Keratinocyte (primary cell): ENCODE measurements at regions not wholly inside any gene's neighbourhood (a gene's known extent, or its start where the extent isn't known, plus 50 kb on each side); places are given as distances from the start of the nearest gene placed in this dataset.

Source experiments
- DNase-seq: peaks from one replicate; pipeline ENCODE4 v3.0.0-alpha.2; 2011; ENCODE audit warnings: low read depth, missing footprints, low spot score
- FAIRE-seq: peaks from 2 replicates; lab custom pipeline; 2011; peaks lifted over from hg19 to GRCh38; lab: Jason Lieb, UNC
- H2AFZ ChIP-seq: 2 replicates; pipeline ENCODE4 v1.6.0; 2012; ENCODE audit warnings: low read length, control low read depth, inconsistent platforms; ENCODE audit not compliant: control insufficient read depth
- H3K27ac ChIP-seq: 2 replicates; pipeline ENCODE4 v1.5.1; 2011; ENCODE audit warnings: low read length; ENCODE audit not compliant: control insufficient read depth, insufficient read depth
- H3K27me3 ChIP-seq: 3 replicates; pipeline ENCODE4 v1.6.0; 2011; ENCODE audit warnings: low read length; ENCODE audit not compliant: control insufficient read depth, insufficient read depth; ENCODE audit errors: extremely low read depth
- H3K36me3 ChIP-seq, 2 experiments: 2 replicates in 1 of 2; 3 replicates in 1 of 2; pipeline ENCODE4 v1.5.1; 2011; ENCODE audit warnings: low read length in 2 of 2, mild to moderate bottlenecking in 1 of 2; ENCODE audit not compliant: control insufficient read depth in 2 of 2, insufficient read depth in 2 of 2; ENCODE audit errors: extremely low read depth in 1 of 2
- H3K4me1 ChIP-seq: 3 replicates; pipeline ENCODE4 v1.5.1; 2011; ENCODE audit warnings: low read length; ENCODE audit not compliant: control insufficient read depth, insufficient read depth; ENCODE audit errors: extremely low read depth
- H3K4me2 ChIP-seq: 3 replicates; pipeline ENCODE4 v1.6.0; 2011; ENCODE audit warnings: low read depth, low read length; ENCODE audit not compliant: control insufficient read depth, insufficient read depth; ENCODE audit errors: extremely low read depth
- H3K4me3 ChIP-seq, 3 experiments: fragments of 200-600 bp in 1 of 3; sonication (generic) in 1 of 3; 2 replicates in 2 of 3; 3 replicates in 1 of 3; pipeline ENCODE4 v1.5.1; 2011 to 2016; ENCODE audit warnings: low read length in 3 of 3, mild to moderate bottlenecking in 3 of 3, control low read depth in 2 of 3, inconsistent platforms in 1 of 3, low read depth in 1 of 3, mixed read lengths in 1 of 3, mixed run types in 1 of 3, moderate library complexity in 1 of 3; ENCODE audit not compliant: control insufficient read depth in 2 of 3, insufficient read depth in 2 of 3; ENCODE audit errors: extremely low read depth in 1 of 3
- H3K79me2 ChIP-seq: 2 replicates; pipeline ENCODE4 v1.6.0; 2012; ENCODE audit warnings: low read length; ENCODE audit not compliant: control insufficient read depth, insufficient read depth
- H3K9ac ChIP-seq: 3 replicates; pipeline ENCODE4 v1.6.0; 2011; ENCODE audit warnings: low read length; ENCODE audit not compliant: control insufficient read depth, insufficient read depth; ENCODE audit errors: extremely low read depth
- H3K9me1 ChIP-seq: 3 replicates; pipeline ENCODE4 v1.6.0; 2011; ENCODE audit warnings: low read length; ENCODE audit not compliant: control insufficient read depth, insufficient read depth; ENCODE audit errors: extremely low read depth
- H3K9me3 ChIP-seq: 2 replicates; pipeline ENCODE4 v1.5.1; 2012; ENCODE audit warnings: low read depth, low read length; ENCODE audit not compliant: control insufficient read depth
- H4K20me1 ChIP-seq: 3 replicates; pipeline ENCODE4 v1.6.0; 2011; ENCODE audit warnings: low read length; ENCODE audit not compliant: control insufficient read depth, insufficient read depth; ENCODE audit errors: extremely low read depth
- CTCF ChIP-seq, 3 experiments: IDR thresholded peaks in 1 of 3; conservative IDR thresholded peaks in 1 of 3; optimal IDR thresholded peaks in 1 of 3; 2 replicates in 2 of 3; 3 replicates in 1 of 3; pipeline versions ENCODE3 to v1.5.1; 2011; ENCODE audit warnings: low read length in 3 of 3, mild to moderate bottlenecking in 3 of 3, moderate library complexity in 2 of 3, control low read depth in 1 of 3, inconsistent platforms in 1 of 3; ENCODE audit not compliant: insufficient read depth in 2 of 3; ENCODE audit errors: extremely low read depth in 1 of 3
- EZH2 ChIP-seq: IDR thresholded peaks from one replicate; pipeline ENCODE4 v1.6.1; 2012; ENCODE audit warnings: inconsistent platforms, mild to moderate bottlenecking, low read length, moderate library complexity
- dilution Hi-C: fragments of 300-500 bp; cut with MboI; formaldehyde crosslinking; loops from one replicate; pipeline ENCODE4 v1.7.0; 2020; ENCODE audit warnings: low sequenced_read_pairs; ENCODE audit not compliant: extremely low pct_ligation_motif_present

GRCh38 chr9:78563269-78563668 is 266.3 kb downstream of the PSAT1 start:
- Histone ChIP-seq H3K4me3 (no peak overlapping the region), H3K9me1 (no peaks in the 10 kb centered on the region), H3K9me3 (no peaks in the 10 kb centered on the region), H3K4me2 (no peak overlapping the region), H3K79me2 (no peaks in the 10 kb centered on the region), H3K4me1 (no peaks in the 10 kb centered on the region), H2AFZ (no peak overlapping the region), H3K27ac (no peak overlapping the region), H4K20me1 (no peaks in the 10 kb centered on the region), H3K36me3 (no peaks in the 10 kb centered on the region), H3K9ac (no peak overlapping the region), H3K27me3 (no peaks in the 10 kb centered on the region)
- DNase-seq (no peak), FAIRE-seq (no peak)
- TF ChIP-seq CTCF (optimal IDR thresholded peaks at IDR 0.05 in 1 of 3, IDR thresholded peaks at IDR 0.05 in 1 of 3, conservative IDR thresholded peaks at IDR 0.05 in 1 of 3; ENCODE audit: extremely low read depth in 1 of 3, insufficient read depth in 2 of 3, low read length in 3 of 3) (no peak), EZH2 (no peak)
- dilution Hi-C loops, result no loop called here

GRCh38 chr9:78565481-78565880 is 268.6 kb downstream of the PSAT1 start:
- no peak for FAIRE-seq
- TF ChIP-seq EZH2, result no peak
- TF ChIP-seq CTCF (optimal IDR thresholded peaks at IDR 0.05 in 1 of 3, IDR thresholded peaks at IDR 0.05 in 1 of 3, conservative IDR thresholded peaks at IDR 0.05 in 1 of 3; ENCODE audit: extremely low read depth in 1 of 3, insufficient read depth in 2 of 3, low read length in 3 of 3), result no peak
- no peak overlapping the region for H3K4me3 ChIP-seq
- no peaks in the 10 kb centered on the region for H3K9me1 ChIP-seq
- H3K9me3 ChIP-seq, result no peaks in the 10 kb centered on the region
- no peak overlapping the region for H3K27ac ChIP-seq
- no peak overlapping the region for H2AFZ ChIP-seq
- no peaks in the 10 kb centered on the region for H3K27me3 ChIP-seq
- DNase-seq, result no peak
- no peaks in the 10 kb centered on the region for H3K36me3 ChIP-seq
- H3K4me2 ChIP-seq, result no peak overlapping the region
- H4K20me1 ChIP-seq, result no peaks in the 10 kb centered on the region
- no peaks in the 10 kb centered on the region for H3K4me1 ChIP-seq
- H3K9ac ChIP-seq, result no peak overlapping the region
- dilution Hi-C loops, result no loop called here
- H3K79me2 ChIP-seq, result no peaks in the 10 kb centered on the region
